G401 (cell line): ENCODE measurements at regions not wholly inside any gene's neighbourhood (a gene's known extent, or its start where the extent isn't known, plus 50 kb on each side); places are given as distances from the start of the nearest gene placed in this dataset.
"Not testable (repeated sequence)": the region's sequence is repeated elsewhere in the genome, so short reads cannot be mapped to it uniquely, and the experiment has no call there.

Experiments
- DNase-seq: peaks from one replicate; pipeline ENCODE4 v3.0.0-alpha.2; 2015; ENCODE audit warnings: low spot score
- in situ Hi-C: cut with HindIII; loops from 2 replicates; pipeline ENCODE4 v1.10.0; 2016; ENCODE audit warnings: low sequenced_read_pairs, mixed read lengths

DNA sequence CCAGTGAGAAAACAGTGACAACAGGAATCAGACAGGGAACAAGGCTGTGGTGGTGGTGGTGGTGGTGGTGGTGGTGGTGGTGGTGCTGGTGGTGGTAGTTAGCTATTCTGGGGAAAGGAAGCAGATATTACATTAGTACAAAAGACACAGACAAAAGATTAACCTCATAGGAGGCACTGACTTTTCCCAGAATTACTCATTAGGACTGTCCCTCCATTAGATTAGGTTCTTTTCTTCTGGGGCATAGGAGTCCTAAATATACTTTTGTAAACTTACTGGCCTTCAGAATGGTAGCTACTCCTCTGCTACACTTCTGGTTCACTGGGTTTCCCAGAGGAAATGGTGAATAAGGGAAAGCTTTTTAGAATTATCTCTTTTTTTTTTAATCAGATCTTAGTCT is 156.6 kb upstream of the SEMA3D start:
- no peak for DNase-seq
- in situ Hi-C loops = no loop called here

DNA sequence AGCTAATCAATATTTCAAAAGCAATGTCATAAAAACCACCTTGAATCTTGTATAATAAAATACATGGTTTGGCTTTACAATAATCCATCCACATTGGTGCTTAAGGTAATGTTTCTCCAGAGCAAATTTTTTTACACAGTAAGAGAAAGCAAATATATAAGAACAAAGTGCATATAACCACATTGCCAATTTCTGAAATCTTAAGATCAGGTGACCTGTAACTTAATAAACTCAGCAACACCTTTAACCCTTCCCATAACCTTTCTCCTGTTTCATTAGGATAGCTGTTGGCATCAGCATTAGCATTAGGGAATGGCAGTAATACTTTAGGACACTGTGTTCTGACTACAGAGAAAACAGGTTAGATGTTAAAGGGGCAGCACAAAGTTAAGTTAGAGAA is 155.9 kb upstream of the SEMA3D start:
- in situ Hi-C loops = no loop called here
- no peak for DNase-seq

DNA sequence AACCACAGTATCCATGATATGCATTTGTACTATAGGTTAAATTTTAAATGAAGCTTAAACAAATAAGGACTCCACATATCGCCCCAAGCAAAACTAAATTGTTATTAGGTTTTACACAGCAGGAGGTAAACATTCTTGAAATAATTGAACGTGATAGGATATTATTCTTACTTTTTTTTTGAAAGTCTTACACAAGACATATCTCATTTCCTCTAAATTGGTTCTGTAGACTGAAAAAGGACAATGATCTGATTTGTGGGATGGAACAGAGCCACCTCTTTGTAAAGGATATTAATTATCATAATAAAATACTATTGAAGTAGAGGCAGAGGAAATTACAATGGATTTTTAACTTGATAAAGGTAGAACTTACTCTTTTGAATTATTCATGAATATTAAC is 155.1 kb upstream of the SEMA3D start:
- in situ Hi-C loops = no loop called here
- DNase-seq = no peak

DNA sequence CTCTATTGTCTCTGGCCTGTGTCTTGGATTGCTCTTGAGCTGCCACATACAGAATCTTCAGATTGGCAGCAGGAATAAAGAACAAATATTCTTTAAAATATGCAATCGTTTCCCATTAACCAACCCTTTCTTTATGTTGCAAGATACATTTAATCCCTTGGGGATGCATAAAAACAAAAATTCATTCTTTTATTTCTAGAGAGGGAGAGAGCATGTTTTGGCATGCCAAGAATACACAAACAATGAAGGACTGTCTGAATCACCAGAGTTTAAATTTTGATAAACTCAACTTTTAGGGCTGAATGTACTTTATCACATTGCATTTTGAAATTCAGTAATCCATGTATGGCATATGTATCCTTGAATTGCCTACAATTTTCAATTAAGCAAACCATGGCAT is 154.3 kb upstream of the SEMA3D start:
- in situ Hi-C loops = no loop called here
- no peak for DNase-seq

DNA sequence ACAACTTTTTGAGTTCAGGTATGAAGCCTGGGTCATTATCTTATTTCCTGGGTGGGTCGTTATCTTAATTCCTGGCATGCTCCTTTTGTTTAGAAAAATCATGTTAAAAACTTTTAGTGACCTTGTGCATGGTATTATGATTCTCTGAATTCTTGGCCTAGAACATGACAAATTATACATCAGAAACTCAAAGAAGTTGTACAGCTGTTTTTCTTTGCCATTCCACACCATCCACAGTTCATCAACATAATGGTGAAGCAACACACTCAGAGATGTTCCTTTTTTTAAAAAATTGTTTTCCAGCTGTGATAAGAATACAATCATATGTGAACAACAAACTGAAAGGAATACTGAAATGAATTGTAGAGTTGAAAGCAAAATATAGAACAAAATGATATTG is 149.2 kb upstream of the SEMA3D start:
- no peak for DNase-seq
- in situ Hi-C loops = no loop called here

DNA sequence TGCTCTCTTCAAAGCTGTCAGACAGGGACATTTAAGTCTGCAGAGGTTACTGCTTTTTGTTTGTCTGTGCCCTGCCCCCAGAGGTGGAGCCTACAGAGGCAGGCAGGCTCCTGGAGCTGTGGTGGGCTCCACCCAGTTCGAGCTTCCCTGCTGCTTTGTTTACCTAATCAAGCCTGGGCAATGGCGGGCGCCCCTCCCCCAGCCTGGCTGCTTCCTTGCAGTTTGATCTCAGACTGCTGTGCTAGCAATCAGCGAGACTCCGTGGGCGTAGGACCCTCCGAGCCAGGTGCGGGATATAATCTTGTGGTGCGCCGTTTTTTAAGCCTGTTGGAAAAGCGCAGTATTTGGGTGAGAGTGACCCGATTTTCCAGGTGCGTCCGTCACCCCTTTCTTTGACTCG is 148.3 kb upstream of the SEMA3D start:
- in situ Hi-C loops = not testable (repeated sequence)

DNA sequence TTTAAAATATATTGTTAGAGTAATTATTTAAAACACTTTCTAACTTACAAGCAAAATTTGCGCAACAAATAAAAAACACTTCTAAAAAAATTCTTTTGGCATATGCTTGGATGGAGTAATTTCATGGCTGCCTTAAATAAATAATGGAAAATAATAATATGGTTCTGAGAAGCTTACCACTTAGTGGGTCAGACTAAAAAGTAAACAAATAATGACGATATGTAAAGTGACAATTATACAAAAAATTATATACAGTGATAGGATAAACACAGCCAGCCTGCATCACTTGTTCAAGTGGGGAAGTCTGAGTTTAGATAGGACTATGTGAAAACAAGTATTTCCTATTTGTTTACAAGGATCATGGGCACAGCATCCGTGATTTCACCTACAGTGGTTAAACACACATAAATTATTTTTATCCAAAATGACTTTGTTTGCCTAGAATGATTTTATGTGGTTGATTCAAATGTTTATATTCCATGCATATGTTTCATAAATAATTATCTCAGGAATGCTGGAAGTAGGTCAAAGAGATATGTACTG is 141.7 kb upstream of the SEMA3D start:
- DNase-seq = no peak
- in situ Hi-C loops = no loop called here

More for the DNA sequence above, 148.3 kb upstream of the SEMA3D start:
- not testable (repeated sequence) for DNase-seq

DNA sequence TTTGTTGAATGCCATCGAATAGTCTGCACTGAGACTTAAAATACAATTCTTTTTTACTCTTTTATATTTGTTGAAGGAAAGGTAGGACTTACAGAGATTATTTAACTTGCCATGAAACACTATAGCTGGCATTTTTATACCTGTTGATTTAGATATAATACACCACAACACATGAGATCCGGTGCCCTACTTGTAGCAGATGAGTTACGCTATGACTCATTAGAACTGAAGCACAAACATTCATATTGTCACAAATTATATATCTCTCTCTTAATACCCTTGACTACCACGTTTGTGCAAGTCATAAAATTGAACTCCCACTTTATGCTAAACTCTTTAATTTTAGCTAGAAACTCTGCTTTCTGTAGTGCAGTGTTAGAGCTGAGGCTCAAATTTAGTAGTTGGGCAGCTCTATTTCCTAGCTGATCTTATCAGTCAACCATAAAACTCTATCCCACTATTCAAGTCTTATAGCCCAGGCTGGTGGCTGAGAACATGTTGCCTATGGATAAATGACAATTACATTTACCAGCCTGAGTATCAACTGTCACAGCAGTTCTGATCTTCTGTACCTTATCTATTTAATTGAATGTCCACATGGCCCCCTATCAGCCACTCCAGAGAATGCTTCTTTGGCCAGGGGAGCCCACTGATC is 137.4 kb upstream of the SEMA3D start:
- DNase-seq = no peak

DNA sequence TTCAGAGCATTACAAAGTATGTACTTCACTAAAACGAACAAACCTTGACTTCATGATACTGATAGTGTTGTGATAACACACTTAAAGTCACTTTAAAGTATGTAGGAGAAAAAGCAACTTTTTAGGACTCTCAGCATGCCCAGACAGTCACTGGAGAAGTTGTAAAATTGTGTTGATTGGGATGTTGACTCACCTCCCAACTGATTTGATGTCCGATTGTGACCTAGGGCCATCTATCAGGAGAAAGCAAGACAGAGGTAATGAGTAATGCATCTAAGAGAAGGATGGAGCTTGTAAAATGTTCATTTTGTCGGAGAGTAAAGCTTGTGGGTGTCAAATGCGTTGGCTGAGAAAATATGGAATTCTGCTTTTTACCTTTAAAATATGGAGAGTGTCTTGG is 135.4 kb upstream of the SEMA3D start:
- in situ Hi-C loops = no loop called here
- no peak for DNase-seq

More for the DNA sequence above, 137.4 kb upstream of the SEMA3D start:
- in situ Hi-C loops = no loop called here

DNA sequence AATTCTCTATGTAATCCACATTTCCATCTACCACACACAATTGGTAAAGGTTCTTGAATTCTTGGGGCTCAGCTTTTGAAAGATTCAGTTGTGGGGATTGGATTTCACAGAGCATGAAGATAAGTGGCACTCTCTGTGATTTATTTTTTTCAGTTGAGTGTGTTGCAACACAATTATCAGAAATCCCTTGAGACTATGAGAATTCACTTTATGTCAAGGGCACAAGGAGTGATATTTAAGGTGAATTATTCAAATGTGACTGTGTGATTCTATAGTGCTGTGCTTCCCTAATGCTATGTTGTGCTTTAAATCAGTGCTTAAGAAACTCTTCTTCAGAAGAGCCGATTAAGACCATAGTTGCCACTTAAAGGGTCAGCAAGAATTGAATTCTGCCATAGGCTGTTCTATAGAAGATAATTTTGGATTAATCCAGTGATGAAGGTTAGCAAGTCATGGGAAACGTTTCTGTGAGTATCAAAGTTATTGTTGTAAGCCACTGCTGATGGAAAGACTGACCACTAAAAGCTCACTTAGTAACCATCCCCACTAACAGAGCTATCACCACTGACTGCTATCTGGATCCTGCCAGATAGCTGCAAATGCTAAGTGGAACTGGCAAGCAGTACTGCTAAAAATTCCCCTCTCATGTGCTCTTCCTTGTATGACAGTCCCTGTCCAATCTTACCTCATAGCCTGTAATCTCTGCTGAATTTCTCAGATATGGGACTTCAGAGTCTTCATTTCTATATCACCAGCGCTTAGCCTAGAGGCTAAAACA is 134.0 kb upstream of the SEMA3D start:
- no peak for DNase-seq
- in situ Hi-C loops = no loop called here

DNA sequence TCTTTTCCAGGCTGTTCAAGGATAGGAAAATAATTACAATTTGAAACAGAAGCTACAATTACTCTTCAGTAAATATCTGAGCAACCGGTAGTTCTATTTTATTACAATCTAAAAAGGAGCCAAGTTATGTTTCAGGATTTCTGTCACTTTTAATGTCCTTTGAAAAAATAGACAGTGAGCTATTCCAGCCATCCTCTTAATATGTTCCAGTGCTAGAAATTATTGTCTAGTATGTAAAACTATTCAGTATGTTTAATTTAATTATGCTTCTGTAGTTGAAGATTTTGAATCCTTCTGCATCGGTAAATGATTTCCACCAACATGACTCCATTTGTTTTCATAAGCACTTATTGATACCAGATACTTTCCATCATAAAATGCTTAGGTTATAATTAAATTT is 129.6 kb upstream of the SEMA3D start:
- in situ Hi-C loops = no loop called here
- no peak for DNase-seq

DNA sequence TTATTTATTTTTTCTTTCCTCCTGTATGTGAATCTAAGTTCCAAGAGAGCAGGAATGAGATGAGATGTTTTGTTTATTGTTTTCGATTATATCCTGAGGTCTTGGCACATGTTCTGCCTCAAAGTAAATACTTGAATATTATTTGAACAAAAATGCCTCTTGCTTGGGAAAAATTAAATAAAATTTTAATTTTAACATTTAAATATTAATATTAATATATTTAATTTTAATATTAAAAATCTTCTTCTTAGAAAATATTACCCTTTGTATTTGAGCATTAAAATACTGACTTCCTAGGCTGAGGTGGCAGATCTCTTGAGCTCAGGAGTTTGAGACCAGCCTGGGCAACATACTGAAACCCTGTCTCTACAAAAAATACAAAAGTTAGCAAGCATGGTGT is 123.4 kb upstream of the SEMA3D start:
- no peak for DNase-seq

DNA sequence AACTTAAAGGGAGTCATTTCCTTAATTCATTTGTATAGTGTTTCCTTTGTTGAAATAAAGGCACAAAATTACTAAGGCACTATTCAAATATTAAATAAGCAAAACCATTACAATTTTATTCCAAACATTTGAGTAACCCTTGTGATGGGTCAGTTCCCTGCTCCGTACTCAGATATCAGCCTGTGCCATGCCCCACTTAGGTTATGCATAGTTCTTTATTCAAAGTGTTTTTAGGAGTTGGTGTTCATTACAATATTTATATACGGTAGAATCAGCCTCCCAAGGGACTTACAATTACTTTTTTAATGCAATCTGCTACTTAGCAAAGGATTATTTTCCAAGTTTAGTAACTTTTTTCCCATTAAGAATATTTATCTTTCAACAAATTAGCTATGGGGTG is 119.3 kb upstream of the SEMA3D start:
- DNase-seq = no peak
- in situ Hi-C loops = no loop called here

More for the DNA sequence above, 123.4 kb upstream of the SEMA3D start:
- in situ Hi-C loops = no loop called here

DNA sequence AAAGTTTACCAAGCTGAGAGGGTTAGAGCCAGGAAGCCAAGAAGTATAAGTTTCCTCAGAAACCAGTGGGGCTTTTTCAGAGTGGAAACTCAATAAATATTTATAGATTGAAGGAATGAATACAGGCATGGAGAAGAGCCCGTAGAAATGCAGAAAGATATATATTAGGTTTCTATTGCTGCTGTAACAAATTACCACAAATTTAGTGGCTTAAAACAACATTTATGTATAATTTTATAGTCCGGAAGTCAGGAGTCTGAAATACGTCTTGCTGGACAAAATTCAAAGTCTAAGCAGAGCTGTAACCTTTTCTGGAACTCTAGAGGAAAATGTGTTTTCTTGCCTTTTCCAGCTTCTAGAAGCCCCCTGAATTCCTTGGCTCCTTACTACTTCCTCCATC is 107.3 kb upstream of the SEMA3D start:
- in situ Hi-C loops = no loop called here
- no peak for DNase-seq

DNA sequence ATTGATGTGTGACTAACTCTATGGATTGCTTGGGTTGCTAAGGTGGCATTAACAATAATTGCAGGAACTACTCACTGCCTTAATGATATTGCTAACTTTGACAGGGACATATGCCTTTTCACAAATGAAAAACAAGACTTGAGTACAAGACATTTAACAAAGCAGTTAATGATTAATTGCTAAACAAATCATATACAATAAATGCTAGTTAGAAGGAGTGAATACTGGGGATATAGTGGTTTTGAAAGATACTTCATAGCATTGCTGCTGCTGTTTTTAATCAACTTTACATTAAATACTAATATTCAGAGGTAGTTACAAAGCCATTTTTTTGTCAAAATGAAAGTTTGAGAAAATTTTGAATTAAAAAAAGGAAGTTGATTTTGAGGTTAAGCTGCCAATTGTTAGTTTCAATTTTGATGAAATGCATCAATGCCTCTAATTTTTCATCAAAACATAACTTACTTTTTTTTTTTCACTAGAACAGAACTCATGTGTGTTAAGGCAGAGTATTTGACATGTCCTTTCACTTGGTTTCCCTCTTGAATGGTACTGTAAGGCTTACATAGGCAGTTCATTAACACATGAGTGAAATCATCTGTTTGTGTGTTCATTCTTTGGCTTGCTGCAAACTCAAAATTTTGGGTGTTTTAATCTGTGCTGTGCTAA is 106.2 kb upstream of the SEMA3D start:
- in situ Hi-C loops = no loop called here
- no peak for DNase-seq

DNA sequence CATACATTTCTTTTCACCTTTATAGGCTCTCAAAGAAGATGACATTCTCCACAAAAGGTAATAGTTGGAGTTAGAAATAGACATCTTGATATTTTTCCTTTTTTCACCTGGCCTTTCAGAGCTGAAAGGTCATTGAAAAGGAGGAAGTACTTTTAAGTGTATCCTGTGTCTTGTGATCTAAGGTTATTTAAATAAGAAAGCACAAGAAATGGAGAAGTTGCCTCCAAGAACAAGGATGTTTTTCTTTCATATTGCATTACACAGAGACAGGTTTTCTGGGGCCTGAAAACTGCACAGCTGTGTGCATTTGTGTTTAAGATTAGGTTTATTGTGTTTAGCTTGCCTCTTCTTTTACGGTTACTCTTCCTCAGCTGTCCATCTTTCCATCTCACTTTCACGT is 103.4 kb upstream of the SEMA3D start:
- in situ Hi-C loops = no loop called here
- DNase-seq = no peak

DNA sequence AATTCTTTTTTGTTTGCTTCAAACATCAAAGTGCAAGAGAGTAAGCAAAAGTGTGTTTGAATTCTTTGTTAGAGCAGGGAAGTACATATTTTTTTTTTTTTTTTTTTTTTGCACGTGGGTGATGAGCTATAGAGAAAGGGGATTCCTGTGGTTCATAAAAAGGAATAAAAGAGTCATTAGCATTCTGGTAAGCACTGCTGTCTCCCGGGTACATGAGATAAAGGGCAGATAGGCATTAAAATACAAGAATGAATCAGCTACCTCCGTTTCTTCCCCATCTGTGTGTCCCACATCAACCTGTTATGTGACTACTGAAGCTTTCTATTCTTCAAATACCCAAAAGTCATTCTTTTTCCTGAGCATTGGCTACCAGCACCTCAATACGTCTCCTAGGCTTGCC is 102.4 kb upstream of the SEMA3D start:
- in situ Hi-C loops = no loop called here
- no peak for DNase-seq

DNA sequence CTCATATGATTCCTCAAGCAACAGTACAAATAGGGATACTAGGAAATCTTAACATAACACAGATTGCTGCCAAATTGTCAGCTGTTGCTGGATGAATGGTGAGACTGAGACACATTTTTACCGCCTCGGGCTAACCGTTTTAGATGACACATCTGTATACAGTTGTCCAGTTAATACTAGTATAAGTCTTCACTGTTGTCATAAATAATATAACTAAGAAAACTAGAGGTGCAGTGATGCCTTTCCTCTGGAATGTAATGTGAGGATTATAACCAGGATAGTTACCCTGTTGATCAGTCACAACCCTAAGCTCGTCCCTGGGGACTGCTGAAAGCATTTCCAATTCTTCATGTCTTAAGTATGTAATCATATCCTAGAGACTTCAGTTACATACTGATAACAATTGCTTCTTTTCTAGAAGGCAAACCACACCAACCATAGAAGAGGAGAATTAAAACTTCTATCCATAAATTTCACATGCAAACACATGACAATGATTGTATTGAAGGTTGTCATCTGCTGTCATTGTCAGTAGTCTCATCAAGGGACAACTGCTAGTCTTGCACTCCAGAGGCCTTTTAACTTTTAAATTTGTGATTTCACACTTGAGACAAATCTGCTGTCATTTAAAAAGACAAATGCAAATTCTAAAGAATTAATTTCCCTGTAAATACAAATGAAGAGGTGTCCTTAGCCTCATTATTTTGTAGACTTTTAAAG is 100.4 kb upstream of the SEMA3D start:
- DNase-seq = no peak
- in situ Hi-C loops = no loop called here

DNA sequence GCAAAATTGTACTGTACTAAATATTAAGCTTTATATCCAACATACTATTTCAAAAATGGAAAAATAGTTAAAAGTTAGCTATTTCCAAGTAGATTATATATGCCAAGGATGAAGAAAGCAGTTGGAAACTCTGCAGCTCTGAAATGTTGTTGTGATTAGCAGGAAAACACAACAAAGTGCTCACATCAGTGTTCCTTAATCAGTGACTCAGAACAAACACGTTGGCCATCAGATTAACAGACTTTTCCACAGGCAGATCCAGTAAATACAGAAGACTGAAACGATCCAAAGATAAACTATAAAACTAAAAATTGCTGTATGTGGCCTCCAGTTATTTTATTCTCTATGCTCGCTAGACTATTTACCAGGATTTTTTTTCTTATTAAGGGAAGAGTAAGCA is 99.6 kb upstream of the SEMA3D start:
- DNase-seq = no peak
- in situ Hi-C loops = no loop called here

DNA sequence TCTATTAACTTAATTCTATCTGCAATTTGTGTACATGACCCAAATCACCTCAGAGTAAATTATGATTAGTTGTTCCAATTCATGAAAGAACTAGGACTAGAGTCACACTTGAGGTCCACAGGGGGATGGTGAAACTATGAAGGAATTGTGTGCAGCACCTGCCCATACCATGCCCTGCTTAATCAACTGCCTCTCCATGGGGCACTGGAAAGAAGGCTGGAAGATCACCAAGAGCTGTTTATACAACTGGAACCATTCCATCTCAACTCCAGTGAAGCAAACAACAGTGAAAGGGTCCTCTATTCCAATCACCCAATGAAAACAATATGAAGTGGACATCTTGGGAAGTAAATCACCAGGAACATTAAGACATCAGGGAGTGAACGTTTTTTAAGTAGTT is 98.7 kb upstream of the SEMA3D start:
- in situ Hi-C loops = no loop called here
- no peak for DNase-seq
